ENCODE measurements at regions not wholly inside any gene's neighbourhood (a gene's known extent, or its start where the extent isn't known, plus 50 kb on each side); places are given as distances from the start of the nearest gene placed in this dataset.
"Not testable (repeated sequence)": the region's sequence is repeated elsewhere in the genome, so short reads cannot be mapped to it uniquely, and the experiment has no call there.

DNA sequence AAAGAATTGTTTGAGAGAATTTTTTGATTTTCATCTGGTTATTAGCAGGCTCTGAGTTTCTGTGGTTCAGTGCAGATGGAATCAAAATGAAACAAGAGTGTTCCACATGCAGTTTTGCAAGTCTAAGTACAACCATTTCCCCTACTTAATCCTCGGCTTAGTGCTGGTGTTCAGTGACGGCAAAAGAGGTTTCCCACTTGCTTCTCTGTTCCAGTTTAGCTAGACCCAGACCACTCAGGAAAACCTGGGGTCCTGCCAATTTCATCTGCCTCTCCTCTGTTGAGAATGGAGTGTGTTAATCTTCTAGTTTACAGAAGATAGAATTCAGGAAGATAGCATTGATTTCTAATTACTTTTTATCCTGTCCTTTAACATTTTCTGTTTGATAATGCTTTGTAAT is 996.2 kb upstream of the FANCL start:
- Histone ChIP-seq H3K27me3 (ENCODE audit: insufficient read depth, insufficient read length) (no peaks in the 10 kb centered on the region), H3K4me3 (ENCODE audit: insufficient read length, low read depth) (no peak overlapping the region), H3K9ac (ENCODE audit: insufficient read length, low read depth) (no peak overlapping the region), H3K9me3 (ENCODE audit: insufficient read depth, low read length) (no peaks in the 10 kb centered on the region), H3K4me1 (ENCODE audit: insufficient read depth, insufficient read length) (no peaks in the 10 kb centered on the region), H3K36me3 (ENCODE audit: insufficient read depth, insufficient read length, low read length) (no peaks in the 10 kb centered on the region)
- no peak for TF ChIP-seq ZNF274 (IDR thresholded peaks at IDR 0.05; ENCODE audit: low read depth, low read length)
- TF ChIP-seq SUZ12 (IDR thresholded peaks at IDR 0.05; ENCODE audit: extremely low read depth, insufficient read depth, insufficient read length), result no peak
- TF ChIP-seq YY1 (IDR thresholded peaks at IDR 0.05; ENCODE audit: insufficient read depth, insufficient read length), result no peak
- DNase-seq (ENCODE audit: low read depth, low spot score), result no peak

- DNase-seq (ENCODE audit: low read depth, low spot score), result no peak
- no peak overlapping the region for H3K4me3 ChIP-seq (ENCODE audit: insufficient read length, low read depth)
- TF ChIP-seq YY1 (IDR thresholded peaks at IDR 0.05; ENCODE audit: insufficient read depth, insufficient read length) (no peak), ZNF274 (IDR thresholded peaks at IDR 0.05; ENCODE audit: low read depth, low read length) (no peak), SUZ12 (IDR thresholded peaks at IDR 0.05; ENCODE audit: extremely low read depth, insufficient read depth, insufficient read length) (no peak)
- no peaks in the 10 kb centered on the region for H3K9me3 ChIP-seq (ENCODE audit: insufficient read depth, low read length)
- no peaks in the 10 kb centered on the region for H3K27me3 ChIP-seq (ENCODE audit: insufficient read depth, insufficient read length)
- no peak overlapping the region for H3K9ac ChIP-seq (ENCODE audit: insufficient read length, low read depth)
- H3K36me3 ChIP-seq (ENCODE audit: insufficient read depth, insufficient read length, low read length), result no peaks in the 10 kb centered on the region
- H3K4me1 ChIP-seq (ENCODE audit: insufficient read depth, insufficient read length), result no peaks in the 10 kb centered on the region
Measured at GRCh38 chr2:59236723-59237122, 995.6 kb upstream of the FANCL start.

GRCh38 chr2:59233920-59234319 is 992.8 kb upstream of the FANCL start:
- TF ChIP-seq ZNF274 (IDR thresholded peaks at IDR 0.05; ENCODE audit: low read depth, low read length), result no peak
- TF ChIP-seq YY1 (IDR thresholded peaks at IDR 0.05; ENCODE audit: insufficient read depth, insufficient read length), result no peak
- TF ChIP-seq SUZ12 (IDR thresholded peaks at IDR 0.05; ENCODE audit: extremely low read depth, insufficient read depth, insufficient read length), result no peak
- H3K4me3 ChIP-seq (ENCODE audit: insufficient read length, low read depth), result no peak overlapping the region
- H3K36me3 ChIP-seq (ENCODE audit: insufficient read depth, insufficient read length, low read length), result no peaks in the 10 kb centered on the region
- DNase-seq (ENCODE audit: low read depth, low spot score), result no peak
- no peak overlapping the region for H3K9ac ChIP-seq (ENCODE audit: insufficient read length, low read depth)
- H3K27me3 ChIP-seq (ENCODE audit: insufficient read depth, insufficient read length), result no peaks in the 10 kb centered on the region
- no peaks in the 10 kb centered on the region for H3K4me1 ChIP-seq (ENCODE audit: insufficient read depth, insufficient read length)
- no peaks in the 10 kb centered on the region for H3K9me3 ChIP-seq (ENCODE audit: insufficient read depth, low read length)

DNA sequence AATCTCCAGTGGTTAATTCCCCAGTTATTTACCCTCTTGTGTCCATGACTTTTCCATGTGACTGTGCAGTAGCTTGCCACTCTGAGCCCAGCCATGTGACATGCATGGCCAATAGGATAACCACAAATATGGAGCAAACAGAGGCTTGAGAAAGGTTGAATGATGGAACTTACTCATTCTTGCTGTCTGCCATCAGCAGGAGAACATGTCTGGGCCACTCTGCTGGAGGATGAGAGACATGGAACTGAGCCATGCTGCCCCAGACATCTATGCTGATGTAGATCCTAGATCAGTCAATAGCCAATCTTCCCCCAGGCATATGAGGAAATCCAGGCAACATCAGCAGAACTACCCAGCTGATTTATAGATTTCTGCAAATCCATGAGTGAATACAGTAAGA is 992.3 kb upstream of the FANCL start:
- TF ChIP-seq YY1 (IDR thresholded peaks at IDR 0.05; ENCODE audit: insufficient read depth, insufficient read length) (no peak), ZNF274 (IDR thresholded peaks at IDR 0.05; ENCODE audit: low read depth, low read length) (no peak), SUZ12 (IDR thresholded peaks at IDR 0.05; ENCODE audit: extremely low read depth, insufficient read depth, insufficient read length) (no peak)
- no peak for DNase-seq (ENCODE audit: low read depth, low spot score)

GRCh38 chr2:59232394-59233165 is 991.5 kb upstream of the FANCL start:
- TF ChIP-seq ZNF274 (IDR thresholded peaks at IDR 0.05; ENCODE audit: low read depth, low read length) (no peak), SUZ12 (IDR thresholded peaks at IDR 0.05; ENCODE audit: extremely low read depth, insufficient read depth, insufficient read length) (no peak), YY1 (IDR thresholded peaks at IDR 0.05; ENCODE audit: insufficient read depth, insufficient read length) (no peak)
- no peak overlapping the region for H3K9ac ChIP-seq (ENCODE audit: insufficient read length, low read depth)
- no peaks in the 10 kb centered on the region for H3K36me3 ChIP-seq (ENCODE audit: insufficient read depth, insufficient read length, low read length)
- no peaks in the 10 kb centered on the region for H3K9me3 ChIP-seq (ENCODE audit: insufficient read depth, low read length)
- no peaks in the 10 kb centered on the region for H3K27me3 ChIP-seq (ENCODE audit: insufficient read depth, insufficient read length)
- H3K4me3 ChIP-seq (ENCODE audit: insufficient read length, low read depth), result no peak overlapping the region
- DNase-seq (ENCODE audit: low read depth, low spot score), result no peak
- H3K4me1 ChIP-seq (ENCODE audit: insufficient read depth, insufficient read length), result no peaks in the 10 kb centered on the region

More for the DNA sequence above, 992.3 kb upstream of the FANCL start:
- H3K36me3 ChIP-seq (ENCODE audit: insufficient read depth, insufficient read length, low read length), result no peaks in the 10 kb centered on the region
- H3K4me1 ChIP-seq (ENCODE audit: insufficient read depth, insufficient read length), result no peaks in the 10 kb centered on the region
- no peak overlapping the region for H3K4me3 ChIP-seq (ENCODE audit: insufficient read length, low read depth)
- no peaks in the 10 kb centered on the region for H3K9me3 ChIP-seq (ENCODE audit: insufficient read depth, low read length)
- H3K27me3 ChIP-seq (ENCODE audit: insufficient read depth, insufficient read length), result no peaks in the 10 kb centered on the region
- H3K9ac ChIP-seq (ENCODE audit: insufficient read length, low read depth), result no peak overlapping the region

DNA sequence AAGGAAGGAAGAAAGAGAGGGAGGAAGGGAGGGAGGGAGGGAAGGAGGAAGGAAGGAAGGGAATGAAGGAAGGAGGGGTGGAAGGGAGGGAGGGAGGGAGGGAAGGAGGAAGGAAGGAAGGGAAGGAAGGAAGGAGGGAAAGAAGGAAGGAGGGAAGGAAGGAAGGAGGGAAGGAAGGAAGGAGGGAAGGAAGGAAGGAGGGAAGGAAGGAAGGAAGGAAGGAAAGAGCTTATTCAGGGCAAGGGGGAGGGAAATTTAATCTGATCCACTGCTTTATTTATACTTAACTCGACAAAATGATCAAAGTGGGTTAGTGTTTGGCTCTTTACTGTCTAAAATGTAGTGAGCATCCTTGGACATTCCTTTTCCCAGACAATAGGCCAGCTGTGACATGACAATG is 985.2 kb upstream of the FANCL start:
- H3K4me1 ChIP-seq (ENCODE audit: insufficient read depth, insufficient read length); H3K36me3 ChIP-seq (ENCODE audit: insufficient read depth, insufficient read length, low read length); DNase-seq (ENCODE audit: low read depth, low spot score); H3K9ac ChIP-seq (ENCODE audit: insufficient read length, low read depth); H3K27me3 ChIP-seq (ENCODE audit: insufficient read depth, insufficient read length); H3K9me3 ChIP-seq (ENCODE audit: insufficient read depth, low read length); H3K4me3 ChIP-seq (ENCODE audit: insufficient read length, low read depth): not testable (repeated sequence)

GRCh38 chr2:59223742-59224141 is 982.6 kb upstream of the FANCL start:
- no peak for TF ChIP-seq YY1 (IDR thresholded peaks at IDR 0.05; ENCODE audit: insufficient read depth, insufficient read length)
- no peak for TF ChIP-seq ZNF274 (IDR thresholded peaks at IDR 0.05; ENCODE audit: low read depth, low read length)
- TF ChIP-seq SUZ12 (IDR thresholded peaks at IDR 0.05; ENCODE audit: extremely low read depth, insufficient read depth, insufficient read length), result no peak
- H3K9me3 ChIP-seq (ENCODE audit: insufficient read depth, low read length), result no peaks in the 10 kb centered on the region
- no peak overlapping the region for H3K4me3 ChIP-seq (ENCODE audit: insufficient read length, low read depth)
- no peaks in the 10 kb centered on the region for H3K27me3 ChIP-seq (ENCODE audit: insufficient read depth, insufficient read length)
- DNase-seq (ENCODE audit: low read depth, low spot score), result no peak
- no peaks in the 10 kb centered on the region for H3K4me1 ChIP-seq (ENCODE audit: insufficient read depth, insufficient read length)
- H3K9ac ChIP-seq (ENCODE audit: insufficient read length, low read depth), result no peak overlapping the region
- no peaks in the 10 kb centered on the region for H3K36me3 ChIP-seq (ENCODE audit: insufficient read depth, insufficient read length, low read length)
